H1 (cell line): ENCODE measurements at regions not wholly inside any gene's neighbourhood (a gene's known extent, or its start where the extent isn't known, plus 50 kb on each side); places are given as distances from the start of the nearest gene placed in this dataset.

Experiments
- CTCF ChIA-PET: fragments of 300-600 bp; sonication (Branson Sonifier 250); formaldehyde crosslinking; loops from one replicate; lab custom pipeline; 2021; ENCODE audit not compliant: partially characterized antibody; lab: Charles Lee
- POLR2A ChIA-PET: fragments of 300-600 bp; sonication (Branson Sonifier 250); formaldehyde crosslinking; loops from one replicate; lab custom pipeline; 2021; ENCODE audit warnings: inconsistent platforms; ENCODE audit not compliant: partially characterized antibody; lab: Charles Lee
- DNase-seq, 2 experiments: peaks; one replicate each; pipeline versions ENCODE4 v3.0.0 to v3.0.0-alpha.2; 2010 to 2022; ENCODE audit warnings: low spot score in 2 of 2, low read depth in 1 of 2, mixed read lengths in 1 of 2
- FAIRE-seq: peaks from 2 replicates; lab custom pipeline; 2011; peaks lifted over from hg19 to GRCh38; lab: Jason Lieb, UNC
- H2AFZ ChIP-seq: 2 replicates; pipeline ENCODE4 v1.8.1; 2012; ENCODE audit warnings: low read length, inconsistent platforms
- H2AK5ac ChIP-seq: 2 replicates; pipeline ENCODE4 v1.6.1; 2013; ENCODE audit warnings: low read depth, low read length
- H2BK120ac ChIP-seq: replicated peaks from 2 replicates; pipeline ENCODE3; 2013; ENCODE audit warnings: low read depth, low read length, inconsistent platforms
- H2BK12ac ChIP-seq: 2 replicates; pipeline ENCODE4 v1.6.1; 2013; ENCODE audit warnings: low read depth, low read length
- H2BK15ac ChIP-seq: 2 replicates; pipeline ENCODE4 v1.6.1; 2013; ENCODE audit warnings: low read length
- H2BK20ac ChIP-seq: 2 replicates; pipeline ENCODE4 v1.6.1; 2013; ENCODE audit warnings: low read length
- H2BK5ac ChIP-seq: 2 replicates; pipeline ENCODE4 v1.6.1; 2013; ENCODE audit warnings: low read depth, low read length
- H3K14ac ChIP-seq: 2 replicates; pipeline ENCODE4 v1.6.1; 2013; ENCODE audit warnings: inconsistent platforms; ENCODE audit not compliant: insufficient read length
- H3K18ac ChIP-seq: 2 replicates; pipeline ENCODE4 v1.6.1; 2013; ENCODE audit warnings: low read length; ENCODE audit errors: extremely low read depth
- H3K23ac ChIP-seq: 2 replicates; pipeline ENCODE4 v1.6.1; 2013; ENCODE audit warnings: inconsistent platforms; ENCODE audit not compliant: insufficient read length
- H3K23me2 ChIP-seq: 2 replicates; pipeline ENCODE4 v1.6.1; 2013; ENCODE audit warnings: low read depth, low read length
- H3K27ac ChIP-seq: 2 replicates; pipeline ENCODE4 v1.6.1; 2011; ENCODE audit warnings: low read depth, low read length, inconsistent platforms
- H3K27me3 ChIP-seq, 4 experiments: replicated peaks in 1 of 4; 1 replicate in 1 of 4; 2 replicates in 3 of 4; pipeline versions ENCODE4 v1.6.1 to v1.8.1; 2011 to 2013; ENCODE audit warnings: low read length in 3 of 4, mild to moderate bottlenecking in 3 of 4, inconsistent platforms in 2 of 4, mixed read lengths in 2 of 4, moderate library complexity in 1 of 4; ENCODE audit not compliant: control insufficient read depth in 3 of 4, insufficient read depth in 3 of 4; ENCODE audit errors: extremely low read depth in 1 of 4
- H3K36me3 ChIP-seq, 4 experiments: 2 replicates each; pipeline versions ENCODE4 v1.6.1 to v1.8.1; 2011 to 2013; ENCODE audit warnings: mild to moderate bottlenecking in 4 of 4, low read length in 3 of 4, moderate library complexity in 2 of 4, control low read depth in 1 of 4, inconsistent platforms in 1 of 4; ENCODE audit not compliant: insufficient read depth in 4 of 4, control insufficient read depth in 2 of 4
- H3K4ac ChIP-seq: replicated peaks from 2 replicates; pipeline ENCODE3; 2013; ENCODE audit warnings: low read length, low read depth, mixed read lengths, inconsistent platforms; ENCODE audit not compliant: insufficient read length
- H3K4me1 ChIP-seq, 4 experiments: replicated peaks in 1 of 4; 1 replicate in 1 of 4; 2 replicates in 3 of 4; pipeline versions ENCODE4 v1.6.1 to v1.8.1; 2011 to 2013; ENCODE audit warnings: low read length in 3 of 4, inconsistent platforms in 2 of 4, mixed read lengths in 1 of 4; ENCODE audit not compliant: insufficient read depth in 4 of 4, control insufficient read depth in 3 of 4
- H3K4me2 ChIP-seq, 2 experiments: 2 replicates each; pipeline versions ENCODE4 v1.6.1 to v1.8.1; 2011 to 2013; ENCODE audit warnings: low read depth in 2 of 2, low read length in 2 of 2, control low read depth in 1 of 2, inconsistent platforms in 1 of 2, mild to moderate bottlenecking in 1 of 2; ENCODE audit not compliant: insufficient read depth in 1 of 2
- H3K4me3 ChIP-seq, 4 experiments: fragments of 200-600, 300-600 bp in 1 of 4; sonication (generic), shearing (Covaris generic), sonication (Bioruptor Twin) in 1 of 4; 2 replicates each; pipeline versions ENCODE4 v1.5.1 to v1.8.1; 2011 to 2016; ENCODE audit warnings: low read length in 4 of 4, low read depth in 3 of 4, control low read depth in 2 of 4, inconsistent platforms in 2 of 4, mild to moderate bottlenecking in 2 of 4, mixed read lengths in 1 of 4, moderate library complexity in 1 of 4; ENCODE audit not compliant: insufficient read depth in 2 of 4; ENCODE audit errors: extremely low read depth in 1 of 4
- H3K56ac ChIP-seq: replicated peaks from 2 replicates; pipeline ENCODE3; 2013; ENCODE audit warnings: low read depth, mild to moderate bottlenecking, mixed read lengths, low read length, inconsistent platforms; ENCODE audit not compliant: insufficient read length
- H3K79me1 ChIP-seq: 2 replicates; pipeline ENCODE4 v1.6.1; 2013; ENCODE audit warnings: low read depth, low read length, control low read depth
- H3K79me2 ChIP-seq, 2 experiments: 2 replicates each; pipeline versions ENCODE4 v1.6.1 to v1.8.1; 2012 to 2013; ENCODE audit warnings: low read length in 2 of 2, mild to moderate bottlenecking in 2 of 2, inconsistent platforms in 1 of 2; ENCODE audit not compliant: insufficient read depth in 2 of 2, control insufficient read depth in 1 of 2
- H3K9ac ChIP-seq, 4 experiments: replicated peaks in 1 of 4; 1 replicate in 1 of 4; 2 replicates in 3 of 4; pipeline versions ENCODE4 v1.6.1 to v1.8.1; 2011 to 2013; ENCODE audit warnings: low read depth in 3 of 4, low read length in 3 of 4, control low read depth in 2 of 4, mild to moderate bottlenecking in 2 of 4, moderate library complexity in 2 of 4, inconsistent platforms in 1 of 4; ENCODE audit errors: extremely low read depth in 1 of 4
- H3K9me3 ChIP-seq, 2 experiments: 2 replicates each; pipeline versions ENCODE4 v1.6.1 to v1.8.1; 2012 to 2013; ENCODE audit warnings: mild to moderate bottlenecking in 2 of 2, moderate library complexity in 2 of 2, control low read depth in 1 of 2, inconsistent platforms in 1 of 2, low read depth in 1 of 2, low read length in 1 of 2, mixed read lengths in 1 of 2; ENCODE audit not compliant: insufficient read depth in 2 of 2
- H4K20me1 ChIP-seq, 2 experiments: replicated peaks in 1 of 2; 2 replicates each; pipeline versions ENCODE3 to v1.8.1; 2011 to 2013; ENCODE audit warnings: inconsistent platforms in 2 of 2, low read length in 2 of 2, mild to moderate bottlenecking in 1 of 2; ENCODE audit not compliant: insufficient read depth in 2 of 2, control insufficient read depth in 1 of 2
- H4K5ac ChIP-seq: 2 replicates; pipeline ENCODE4 v1.6.1; 2013; ENCODE audit warnings: low read length, low read depth, mixed read lengths, inconsistent platforms; ENCODE audit not compliant: insufficient read length
- H4K8ac ChIP-seq: 2 replicates; pipeline ENCODE4 v1.8.0; 2013; ENCODE audit warnings: mild to moderate bottlenecking, moderate library complexity, low read length, inconsistent platforms; ENCODE audit not compliant: insufficient read depth; ENCODE audit errors: extremely low read depth
- H4K91ac ChIP-seq: replicated peaks from 2 replicates; pipeline ENCODE3; 2013; ENCODE audit warnings: low read length, mixed read lengths, inconsistent platforms; ENCODE audit not compliant: insufficient read length
- ASH2L ChIP-seq: fragments of 200-600, 300-600 bp; sonication (generic); IDR thresholded peaks from one replicate; pipeline ENCODE4 v1.7.1; 2017; ENCODE audit warnings: low read length
- WGBS, 2 experiments: shearing (Covaris generic) in 1 of 2; methylation state at CpG; one replicate each; pipeline versions ENCODE4 v1.1.6 to v1.1.7; 2013 to 2015; ENCODE audit warnings: low lambda C conversion rate in 2 of 2, mixed read lengths in 2 of 2, inconsistent platforms in 1 of 2, low coverage in 1 of 2, missing lambda C conversion rate in 1 of 2; ENCODE audit not compliant: insufficient replicate concordance in 2 of 2, insufficient coverage in 1 of 2, insufficient read length in 1 of 2; ENCODE audit errors: extremely low coverage in 1 of 2, missing lambda C conversion rate in 1 of 2; 5-methylcytosine and 5-hydroxymethylcytosine counted together

DNA sequence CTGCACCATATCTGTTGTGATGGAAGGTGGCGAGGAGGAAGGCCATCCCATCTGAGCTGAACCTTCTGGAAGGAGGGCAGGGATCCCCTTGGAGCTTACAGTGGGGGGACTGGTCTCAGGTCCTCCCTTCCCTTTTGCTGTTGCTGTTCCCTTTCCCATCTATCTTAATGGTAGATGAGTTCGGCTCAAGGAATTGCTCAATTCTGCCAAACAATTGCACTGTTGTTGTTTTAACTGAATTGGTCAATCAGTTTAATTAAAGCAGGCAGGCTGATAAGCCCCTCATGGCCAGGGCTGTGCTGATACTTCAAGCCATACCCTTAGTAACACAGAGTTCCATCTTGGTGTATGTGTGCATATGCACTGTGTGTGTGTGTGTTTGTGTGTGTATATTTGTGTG is 220.4 kb upstream of the FOXF1 start:
- DNase-seq = no peak
- Histone ChIP-seq H2AK5ac (0 out of 2 replicates have a peak overlapping the region, but pooled peaks have one; percentile 39), H3K9ac (no peak overlapping the region), H3K14ac (no peak overlapping the region), H4K91ac (no peak overlapping the region), H2BK5ac (no peak overlapping the region), H3K4me1 (peaks cover 5 to 31% (median 16%) of the 10 kb centered on the region in 4 experiments), H3K9me3 (no peaks in the 10 kb centered on the region), H3K27ac (no peak overlapping the region), H3K4ac (no peak overlapping the region), H2AFZ (no peak overlapping the region), H2BK15ac (peak overlapping the region; percentile 72; the same call in 1 of the 2 replicates), H3K18ac (no peak overlapping the region), H2BK20ac (no peak overlapping the region; the same call in 1 of the 2 replicates), H4K5ac (no peak overlapping the region), H4K8ac (no peak overlapping the region), H3K79me2 (no peaks in the 10 kb centered on the region), H2BK12ac (peak overlapping the region; percentile 68; the same call in 1 of the 2 replicates), H2BK120ac (no peak overlapping the region), H3K56ac (no peak overlapping the region), H3K79me1 (no peaks in the 10 kb centered on the region), H3K36me3 (no peaks in the 10 kb centered on the region), H3K4me2 (peak overlapping the region in 1 of 2 experiments; percentile 73; a peak in 1 of 4 replicates), H3K23me2 (peaks cover 12% of the 10 kb centered on the region; the same call in 1 of the 2 replicates), H3K27me3 (peaks cover 44 to 69% (median 65%) of the 10 kb centered on the region in 4 experiments), H4K20me1 (no peaks in the 10 kb centered on the region), H3K23ac (no peak overlapping the region), H3K4me3 (no peak overlapping the region)
- no peak for TF ChIP-seq ASH2L
- no peak for FAIRE-seq
- CTCF ChIA-PET = interaction anchor here (1.9 kb wide), 1 partner anchor 228 kb away, joined by 8 read pairs; no protein-coding TSS in a partner anchor
- 57% methylated on average over 2 of the region's 2 CpGs; no CpG with 5 or more reads in 1 of the 2 experiments for WGBS, 2 experiments
- POLR2A ChIA-PET = no interaction called here
